Breast epithelium (tissue), 3 donors: ENCODE measurements at regions not wholly inside any gene's neighbourhood (a gene's known extent, or its start where the extent isn't known, plus 50 kb on each side); places are given as distances from the start of the nearest gene placed in this dataset.

Experiments
- POLR2A ChIP-seq: fragments of 450-650 bp; IDR thresholded peaks from one replicate; pipeline ENCODE4 v1.6.1; 2016; ENCODE audit warnings: antibody characterized with exemption, mild to moderate bottlenecking, moderate library complexity
- POLR2AphosphoS5 ChIP-seq, 3 donors: sonication (generic); formaldehyde crosslinking; IDR thresholded peaks; one replicate each; pipeline ENCODE4 v1.6.1; 2017; ENCODE audit warnings: antibody characterized with exemption in 3 of 3
- TF ChIP-seq, protein P1 (sequence below), 3 donors: fragments of 450-650 bp; IDR thresholded peaks; one replicate each; pipeline ENCODE4 v1.5.1; 2016 to 2017; ENCODE audit warnings: antibody characterized with exemption in 3 of 3, mild to moderate bottlenecking in 3 of 3, moderate library complexity in 3 of 3

DNA sequence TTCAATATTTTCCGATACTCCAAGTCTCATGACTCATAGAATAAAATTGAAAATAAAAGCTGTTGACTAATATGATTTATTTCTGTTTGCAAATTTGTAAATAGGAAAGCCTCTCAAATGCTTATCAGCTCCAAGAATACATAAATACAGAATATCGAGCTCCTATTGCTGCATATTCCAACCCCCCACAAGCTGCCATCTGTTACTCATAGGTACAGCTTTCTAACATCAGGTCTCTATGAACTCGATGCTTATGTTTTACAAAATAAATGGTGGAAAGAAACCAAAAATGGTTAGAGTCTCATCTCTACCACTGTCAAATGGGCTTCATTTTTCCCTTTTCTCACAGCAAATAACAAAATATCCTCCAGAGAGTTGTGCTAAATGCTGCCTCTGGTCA lies 631.6 kb upstream of the CDH18 start:
- TF ChIP-seq, protein P1, sequence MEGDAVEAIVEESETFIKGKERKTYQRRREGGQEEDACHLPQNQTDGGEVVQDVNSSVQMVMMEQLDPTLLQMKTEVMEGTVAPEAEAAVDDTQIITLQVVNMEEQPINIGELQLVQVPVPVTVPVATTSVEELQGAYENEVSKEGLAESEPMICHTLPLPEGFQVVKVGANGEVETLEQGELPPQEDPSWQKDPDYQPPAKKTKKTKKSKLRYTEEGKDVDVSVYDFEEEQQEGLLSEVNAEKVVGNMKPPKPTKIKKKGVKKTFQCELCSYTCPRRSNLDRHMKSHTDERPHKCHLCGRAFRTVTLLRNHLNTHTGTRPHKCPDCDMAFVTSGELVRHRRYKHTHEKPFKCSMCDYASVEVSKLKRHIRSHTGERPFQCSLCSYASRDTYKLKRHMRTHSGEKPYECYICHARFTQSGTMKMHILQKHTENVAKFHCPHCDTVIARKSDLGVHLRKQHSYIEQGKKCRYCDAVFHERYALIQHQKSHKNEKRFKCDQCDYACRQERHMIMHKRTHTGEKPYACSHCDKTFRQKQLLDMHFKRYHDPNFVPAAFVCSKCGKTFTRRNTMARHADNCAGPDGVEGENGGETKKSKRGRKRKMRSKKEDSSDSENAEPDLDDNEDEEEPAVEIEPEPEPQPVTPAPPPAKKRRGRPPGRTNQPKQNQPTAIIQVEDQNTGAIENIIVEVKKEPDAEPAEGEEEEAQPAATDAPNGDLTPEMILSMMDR (IDR thresholded peaks at IDR 0.05), result no peak
- TF ChIP-seq POLR2A, result no peak
- TF ChIP-seq POLR2AphosphoS5 (IDR thresholded peaks at IDR 0.05), result no peak
